ENCODE measurements at regions not wholly inside any gene's neighbourhood (a gene's known extent, or its start where the extent isn't known, plus 50 kb on each side); places are given as distances from the start of the nearest gene placed in this dataset.
"Not testable (repeated sequence)": the region's sequence is repeated elsewhere in the genome, so short reads cannot be mapped to it uniquely, and the experiment has no call there.

GRCh38 chr3:10641760-10642159 is 136.4 kb upstream of the ATP2B2 start:
- no peak overlapping the region for H3K4me3 ChIP-seq (ENCODE audit: low read depth, low read length)
- no peak for DNase-seq (ENCODE audit: low read depth)
- no peak for TF ChIP-seq CTCF (conservative IDR thresholded peaks at IDR 0.05; ENCODE audit: low read depth, low read length)

GRCh38 chr3:10644189-10644588 is 138.8 kb upstream of the ATP2B2 start:
- DNase-seq (ENCODE audit: low read depth): no peak
- no peak overlapping the region for H3K4me3 ChIP-seq (ENCODE audit: low read depth, low read length)
- no peak for TF ChIP-seq CTCF (conservative IDR thresholded peaks at IDR 0.05; ENCODE audit: low read depth, low read length)

- no peak for TF ChIP-seq CTCF (conservative IDR thresholded peaks at IDR 0.05; ENCODE audit: low read depth, low read length)
- no peak overlapping the region for H3K4me3 ChIP-seq (ENCODE audit: low read depth, low read length)
- DNase-seq (ENCODE audit: low read depth): no peak
Observed at GRCh38 chr3:10645800-10646199, 140.4 kb upstream of the ATP2B2 start.

GRCh38 chr3:10646531-10647335 is 141.3 kb upstream of the ATP2B2 start:
- TF ChIP-seq CTCF (conservative IDR thresholded peaks at IDR 0.05; ENCODE audit: low read depth, low read length): no peak
- no peak for DNase-seq (ENCODE audit: low read depth)
- no peak overlapping the region for H3K4me3 ChIP-seq (ENCODE audit: low read depth, low read length)

GRCh38 chr3:10647376-10647775 is 142.0 kb upstream of the ATP2B2 start:
- no peak overlapping the region for H3K4me3 ChIP-seq (ENCODE audit: low read depth, low read length)
- TF ChIP-seq CTCF (conservative IDR thresholded peaks at IDR 0.05; ENCODE audit: low read depth, low read length): no peak
- no peak for DNase-seq (ENCODE audit: low read depth)

- no peak for TF ChIP-seq CTCF (conservative IDR thresholded peaks at IDR 0.05; ENCODE audit: low read depth, low read length)
- no peak for DNase-seq (ENCODE audit: low read depth)
- H3K4me3 ChIP-seq (ENCODE audit: low read depth, low read length): no peak overlapping the region
Observed at GRCh38 chr3:10648181-10648580, 142.8 kb upstream of the ATP2B2 start.

- H3K4me3 ChIP-seq (ENCODE audit: low read depth, low read length); DNase-seq (ENCODE audit: low read depth): not testable (repeated sequence)
Observed at GRCh38 chr3:10649463-10649862, 144.1 kb upstream of the ATP2B2 start.

Measured in epithelial cell of proximal tubule (primary cell).